OCI-LY1 (cell line): ENCODE measurements at regions not wholly inside any gene's neighbourhood (a gene's known extent, or its start where the extent isn't known, plus 50 kb on each side); places are given as distances from the start of the nearest gene placed in this dataset.

Source experiments
- CTCF ChIP-seq: fragments of 200-600 bp; sonication (generic), shearing (Covaris generic); IDR thresholded peaks from 2 replicates; pipeline ENCODE4 v1.5.1; 2017; ENCODE audit warnings: mild to moderate bottlenecking, antibody characterized with exemption, low read length, moderate library complexity, mixed read lengths
- EZH2 ChIP-seq: fragments of 200-600 bp; sonication (generic), shearing (Covaris generic); IDR thresholded peaks from 2 replicates; pipeline ENCODE4 v1.8.0; 2017; ENCODE audit warnings: borderline replicate concordance, mixed run types, mild to moderate bottlenecking, antibody characterized with exemption, low read length, moderate library complexity, mixed read lengths

GRCh38 chr5:90112033-90112692 lies 297.4 kb downstream of the CETN3 start:
- TF ChIP-seq CTCF (no peak), EZH2 (no peak)
